GM19452 (cell line): ENCODE measurements at regions not wholly inside any gene's neighbourhood (a gene's known extent, or its start where the extent isn't known, plus 50 kb on each side); places are given as distances from the start of the nearest gene placed in this dataset.

Source experiments
- ATAC-seq: cut with Tn5 transposase; IDR thresholded peaks from one replicate; pipeline ENCODE4 v1.9.1; 2021; ENCODE audit not compliant: unreplicated experiment

DNA sequence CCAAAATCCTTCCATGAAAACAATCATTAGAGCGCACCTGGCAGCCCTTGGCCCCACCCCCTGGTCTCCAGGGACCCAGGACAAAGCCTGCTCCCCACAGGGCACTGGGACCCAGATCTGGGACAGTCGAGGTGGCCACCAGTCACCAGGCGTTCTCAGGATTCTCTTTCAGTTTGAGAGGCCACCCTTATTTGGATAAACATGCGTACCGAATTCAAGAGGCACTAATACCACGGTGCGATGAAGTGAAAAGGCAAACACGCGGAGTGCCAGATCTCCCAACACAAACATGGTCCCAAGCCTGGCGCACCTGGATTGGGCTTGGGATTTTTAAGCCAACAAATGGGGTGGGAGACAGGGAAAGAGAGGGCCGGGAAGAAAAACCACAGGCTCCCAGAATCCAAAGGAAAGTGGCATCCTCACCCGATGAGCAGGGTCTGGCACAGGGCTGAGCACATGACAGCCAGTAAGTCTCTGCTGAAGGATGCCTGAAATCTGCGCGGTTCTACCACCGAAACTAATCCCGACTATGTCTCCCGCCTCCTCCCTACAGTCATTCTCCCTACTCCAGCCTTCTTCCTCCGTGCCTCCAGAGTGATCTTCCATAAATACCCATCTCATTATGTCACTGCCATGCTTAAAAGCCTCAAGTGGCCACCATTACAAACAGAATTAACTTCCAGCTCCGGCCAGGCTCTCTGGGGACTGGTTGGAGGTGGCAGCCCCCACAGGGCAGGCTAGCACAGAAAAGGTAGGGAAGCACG is 60.9 kb upstream of the KLHL29 start:
- ATAC-seq = no peak

DNA sequence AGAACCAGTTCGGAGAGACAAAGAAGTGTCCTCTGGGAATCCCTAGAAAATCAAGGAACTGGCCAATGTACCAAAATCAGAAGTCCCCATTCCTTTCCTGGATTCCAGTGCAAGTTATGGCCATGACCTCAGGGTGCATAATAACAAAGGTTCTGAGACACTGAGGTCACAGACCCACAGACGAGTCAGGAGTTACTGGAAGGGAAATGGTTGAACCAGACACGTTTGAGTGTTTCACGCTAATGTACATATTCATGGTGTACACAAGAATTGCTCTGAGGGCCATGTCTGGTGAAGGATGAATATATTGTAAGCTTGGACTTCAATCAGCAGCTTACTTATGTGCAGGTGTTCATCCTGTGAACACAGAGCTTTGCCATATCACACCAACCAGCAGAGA is 58.6 kb upstream of the KLHL29 start:
- ATAC-seq = no peak

DNA sequence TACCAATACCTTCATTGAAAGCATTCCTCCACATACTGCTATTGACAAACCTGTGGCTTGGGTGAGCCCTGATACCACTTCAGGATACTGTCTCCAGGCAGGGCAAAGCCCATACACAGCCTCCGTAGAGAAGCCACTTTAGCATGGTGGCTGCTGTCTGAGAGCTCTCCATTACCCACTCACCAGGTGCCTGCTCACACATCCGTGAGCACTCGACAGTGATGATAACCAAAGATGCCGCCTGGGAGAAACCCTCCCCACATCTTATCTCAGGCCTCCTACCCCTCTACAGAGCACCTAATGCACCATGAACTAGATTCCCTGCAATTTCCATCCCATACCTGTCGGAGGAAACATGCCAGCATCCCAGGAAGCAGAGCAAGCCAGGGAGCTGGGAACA is 57.6 kb upstream of the KLHL29 start:
- ATAC-seq = no peak

DNA sequence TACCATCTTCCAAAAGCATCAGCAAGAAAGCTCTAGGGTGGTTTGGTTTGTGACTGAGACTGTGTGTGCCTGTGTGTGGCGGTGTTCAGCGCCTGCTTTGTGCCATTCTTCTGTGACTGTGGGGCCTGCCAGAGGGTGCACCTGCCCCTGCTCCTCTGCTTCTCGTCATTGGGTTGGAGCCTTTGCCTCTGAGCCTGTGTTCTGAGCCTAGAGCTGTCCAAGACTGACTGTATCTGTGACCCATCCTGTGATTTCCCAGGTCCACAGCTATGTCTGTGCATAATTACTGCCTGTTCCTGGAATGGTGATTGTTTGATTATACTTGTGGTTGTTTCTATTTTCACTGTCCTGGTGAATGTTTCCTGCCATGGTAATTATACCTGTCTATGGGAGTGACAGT is 57.1 kb upstream of the KLHL29 start:
- no peak for ATAC-seq

DNA sequence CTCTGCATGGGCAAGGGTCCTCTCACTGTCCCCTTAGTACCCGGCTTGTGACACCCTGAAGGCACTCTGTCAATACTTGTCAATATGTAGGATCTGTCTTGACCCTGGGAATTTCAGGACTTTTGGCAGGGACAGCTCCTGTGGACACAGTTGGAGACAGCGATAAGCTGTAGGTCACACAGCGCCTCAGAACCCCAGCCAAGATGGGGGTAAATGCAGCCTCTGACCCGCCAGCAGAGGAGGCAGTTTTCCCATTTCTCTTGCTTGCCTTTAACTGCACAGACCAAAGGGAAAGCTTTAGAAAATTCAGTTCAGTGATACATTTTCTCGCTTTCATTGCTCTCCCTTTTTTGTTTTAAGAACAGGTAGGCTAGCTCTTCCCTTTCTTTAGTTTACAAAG is 54.8 kb upstream of the KLHL29 start:
- no peak for ATAC-seq
